GM18505 (cell line): ENCODE measurements at regions not wholly inside any gene's neighbourhood (a gene's known extent, or its start where the extent isn't known, plus 50 kb on each side); places are given as distances from the start of the nearest gene placed in this dataset.
"Not testable (repeated sequence)": the region's sequence is repeated elsewhere in the genome, so short reads cannot be mapped to it uniquely, and the experiment has no call there.

Experiments used
- ATAC-seq: cut with Tn5 transposase; IDR thresholded peaks from one replicate; pipeline ENCODE4 v1.9.1; 2021; ENCODE audit not compliant: unreplicated experiment
- POLR2A ChIP-seq: IDR thresholded peaks from 4 replicates; pipeline ENCODE4 v1.6.1; 2011; ENCODE audit warnings: borderline replicate concordance; ENCODE audit not compliant: insufficient read depth, insufficient read length; ENCODE audit errors: extremely low read depth

- ATAC-seq: no peak
- TF ChIP-seq POLR2A: no peak
Measured at GRCh38 chr5:91243286-91243685, 139.8 kb downstream of the ARRDC3 start.

DNA sequence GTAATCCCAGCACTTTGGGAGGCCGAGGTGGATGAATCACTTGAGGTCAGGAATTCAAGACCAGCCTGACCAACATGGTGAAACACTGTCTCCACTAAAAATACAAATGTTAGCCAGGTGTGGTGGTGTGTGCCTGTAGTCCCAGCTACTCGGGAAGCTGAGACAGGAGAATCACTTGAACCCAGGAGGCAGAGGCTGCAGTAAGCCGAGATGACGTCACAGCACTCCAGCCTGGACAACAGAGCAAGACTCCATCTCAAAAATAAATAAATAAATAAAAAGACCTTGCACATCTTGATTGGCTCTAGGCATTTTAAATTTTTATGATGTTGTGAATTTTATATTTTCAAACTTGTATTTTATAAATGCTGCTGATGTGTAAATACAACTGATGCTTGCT, 141.7 kb downstream of the ARRDC3 start:
- not testable (repeated sequence) for ATAC-seq

DNA sequence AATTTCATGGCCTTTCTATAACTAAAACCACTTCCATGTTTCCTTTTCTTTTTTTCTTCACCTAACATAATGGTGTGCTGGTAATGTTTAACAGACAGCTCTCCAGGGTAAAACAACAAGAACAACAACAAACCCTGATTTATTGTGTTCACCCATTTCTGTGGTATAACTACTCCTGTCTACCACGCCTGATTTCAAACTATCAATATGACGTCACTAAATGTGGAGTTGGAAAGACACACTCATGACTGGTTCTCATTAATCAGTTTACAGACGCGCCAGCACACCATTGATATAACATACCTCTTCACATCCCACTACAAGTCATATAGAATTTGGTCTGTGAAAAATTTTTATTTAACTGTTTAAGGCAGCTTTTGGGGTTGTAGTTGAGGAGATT, 142.9 kb downstream of the ARRDC3 start:
- TF ChIP-seq POLR2A: no peak
- no peak for ATAC-seq

- TF ChIP-seq POLR2A: no peak
- no peak for ATAC-seq
Measured at GRCh38 chr5:91235271-91235694, 147.8 kb downstream of the ARRDC3 start.

- no peak for TF ChIP-seq POLR2A
- ATAC-seq: no peak
Measured at GRCh38 chr5:91232523-91232922, 150.6 kb downstream of the ARRDC3 start.

DNA sequence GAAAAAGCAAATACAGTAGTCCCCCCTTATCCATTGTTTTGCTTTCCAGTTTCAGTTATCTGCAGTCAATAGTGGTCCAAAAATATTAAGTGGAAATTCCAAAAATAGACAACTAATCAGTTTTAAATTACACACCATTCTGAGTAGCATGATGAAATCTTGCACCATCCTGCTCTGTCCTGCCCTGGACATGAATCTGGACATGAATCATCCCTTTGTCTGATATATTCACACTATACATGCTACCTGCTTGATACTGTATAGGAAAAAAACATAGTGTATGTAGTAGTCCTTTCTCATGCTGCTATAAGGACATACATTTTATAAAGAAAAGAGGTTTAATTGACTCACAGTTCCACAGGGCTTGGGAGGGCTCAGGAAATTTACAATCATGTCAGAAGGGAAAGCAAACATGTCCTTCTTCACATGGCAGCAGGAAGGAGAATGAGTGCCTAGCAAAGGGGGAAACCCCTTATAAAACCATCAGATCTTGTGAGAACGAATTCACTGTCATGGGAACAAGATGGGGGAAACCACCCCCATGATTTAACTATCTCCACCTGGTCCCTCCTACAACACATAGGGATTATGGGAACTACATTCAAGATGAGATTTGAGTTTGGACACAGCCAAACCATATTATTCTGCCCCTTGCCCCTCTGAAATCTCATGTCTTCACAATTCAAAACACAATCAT, 153.9 kb downstream of the ARRDC3 start:
- no peak for TF ChIP-seq POLR2A
- no peak for ATAC-seq

DNA sequence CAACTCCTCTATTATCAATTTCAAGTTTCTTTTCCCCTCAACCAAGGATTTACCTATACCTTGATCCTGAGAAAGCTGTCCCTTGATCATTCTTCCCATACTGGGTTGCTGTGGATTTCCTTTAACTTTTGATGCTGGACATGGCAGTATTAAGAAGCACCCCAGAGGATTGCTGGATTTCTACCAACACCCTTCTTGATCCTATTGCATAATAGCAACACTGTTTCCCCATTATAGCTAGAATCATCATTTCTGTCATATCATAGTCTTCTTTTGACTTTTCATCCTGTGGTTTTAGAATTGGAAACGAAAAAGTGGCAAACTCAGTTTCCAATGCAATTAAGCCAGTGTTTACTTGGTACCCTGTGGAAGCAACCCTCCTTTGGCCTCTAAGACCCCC, 154.9 kb downstream of the ARRDC3 start:
- no peak for TF ChIP-seq POLR2A
- ATAC-seq: no peak

- TF ChIP-seq POLR2A: no peak
- no peak for ATAC-seq
Measured at GRCh38 chr5:91225848-91226686, 157.1 kb downstream of the ARRDC3 start.

GRCh38 chr5:91224969-91225368, 158.1 kb downstream of the ARRDC3 start:
- no peak for ATAC-seq
- no peak for TF ChIP-seq POLR2A

GRCh38 chr5:91224456-91224855, 158.7 kb downstream of the ARRDC3 start:
- no peak for ATAC-seq
- TF ChIP-seq POLR2A: no peak

DNA sequence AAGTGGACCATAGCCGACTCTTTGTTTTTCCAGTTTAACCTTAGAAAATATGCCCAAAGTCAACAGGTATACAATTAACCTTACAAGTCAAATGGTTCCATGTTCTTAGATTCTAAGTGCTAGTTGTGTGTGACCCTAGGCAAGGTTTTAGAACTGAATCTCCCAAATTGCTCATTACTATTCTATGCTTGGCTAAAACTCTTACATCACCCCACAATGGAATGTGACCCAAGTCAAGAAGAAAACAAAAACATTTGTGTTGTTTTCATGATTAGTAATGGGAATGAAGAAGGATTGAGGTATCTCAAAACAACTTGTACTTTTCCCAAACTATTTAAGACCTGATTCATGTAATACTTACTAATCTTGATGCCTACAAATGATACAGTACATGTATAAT, 159.2 kb downstream of the ARRDC3 start:
- no peak for ATAC-seq

DNA sequence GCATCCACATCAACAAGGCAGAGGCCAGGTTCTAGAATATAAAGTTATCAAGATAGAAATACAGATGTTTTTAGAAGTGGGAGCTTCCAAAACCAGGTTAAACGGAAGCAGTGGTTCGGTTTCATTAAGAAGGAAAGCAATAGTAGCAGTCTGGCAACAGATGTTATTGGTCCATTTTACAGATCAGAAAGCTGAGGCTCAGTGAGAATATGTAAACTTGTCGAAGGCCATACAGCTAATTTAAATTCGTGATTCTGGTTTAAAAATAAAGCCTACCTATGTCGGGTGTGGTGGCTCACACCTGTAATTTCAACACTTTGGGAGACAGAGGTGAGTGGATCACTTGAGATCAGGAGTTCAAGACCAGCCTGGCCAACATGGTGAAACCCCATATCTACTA, 160.6 kb downstream of the ARRDC3 start:
- TF ChIP-seq POLR2A: no peak

More for the DNA sequence above, 159.2 kb downstream of the ARRDC3 start:
- TF ChIP-seq POLR2A: no peak

DNA sequence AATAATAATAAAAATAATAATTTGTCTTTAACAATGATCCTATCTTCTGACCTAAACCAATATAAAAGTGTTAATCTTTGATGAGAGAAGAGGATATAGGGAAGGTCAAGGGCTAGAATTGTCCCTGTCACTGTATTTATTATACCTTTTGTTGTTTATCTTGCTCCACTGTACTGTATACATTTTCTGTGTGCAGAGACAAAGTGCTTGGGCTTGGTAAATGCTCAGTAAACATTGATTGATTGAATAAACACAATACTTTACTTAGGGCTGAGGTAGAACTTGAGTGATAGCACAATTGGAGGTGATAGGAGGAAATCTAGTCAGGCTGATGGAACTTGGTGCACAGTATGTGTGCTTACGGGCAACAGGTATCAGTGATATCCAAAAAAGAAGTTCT, 161.2 kb downstream of the ARRDC3 start:
- no peak for TF ChIP-seq POLR2A

More for the DNA sequence above, 160.6 kb downstream of the ARRDC3 start:
- no peak for ATAC-seq

GRCh38 chr5:91219803-91220371, 163.2 kb downstream of the ARRDC3 start:
- TF ChIP-seq POLR2A: no peak
- no peak for ATAC-seq

More for the DNA sequence above, 161.2 kb downstream of the ARRDC3 start:
- ATAC-seq: no peak

GRCh38 chr5:91219091-91219802, 163.9 kb downstream of the ARRDC3 start:
- no peak for ATAC-seq
- TF ChIP-seq POLR2A: no peak
